DND-41 (cell line): ENCODE measurements at regions not wholly inside any gene's neighbourhood (a gene's known extent, or its start where the extent isn't known, plus 50 kb on each side); places are given as distances from the start of the nearest gene placed in this dataset.

Source experiments
- CTCF ChIP-seq: IDR thresholded peaks from 2 replicates; pipeline ENCODE4 v1.5.1; 2012; ENCODE audit warnings: borderline replicate concordance, low read length, moderate library complexity, mild to moderate bottlenecking; ENCODE audit not compliant: poor library complexity, severe bottlenecking; ENCODE audit errors: extremely low read depth
- EZH2 ChIP-seq: IDR thresholded peaks from 3 replicates; pipeline ENCODE4 v1.6.1; 2012; ENCODE audit warnings: borderline replicate concordance, low read depth, mild to moderate bottlenecking, moderate library complexity, low read length, inconsistent platforms; ENCODE audit not compliant: severe bottlenecking

- TF ChIP-seq CTCF (no peak), EZH2 (no peak)
Measured at GRCh38 chr22:26800858-26801257, 143.5 kb downstream of the MIAT start.
